ENCODE measurements at regions not wholly inside any gene's neighbourhood (a gene's known extent, or its start where the extent isn't known, plus 50 kb on each side); places are given as distances from the start of the nearest gene placed in this dataset.

GRCh38 chr4:125231661-125232060, 83.1 kb upstream of the FAT4 start:
- TF ChIP-seq CTCF (IDR thresholded peaks at IDR 0.05) (no peak), POLR2A (IDR thresholded peaks at IDR 0.05) (no peak)

All from esophagus squamous epithelium (tissue), 4 donors.